SIG-M5 (cell line): ENCODE measurements at regions not wholly inside any gene's neighbourhood (a gene's known extent, or its start where the extent isn't known, plus 50 kb on each side); places are given as distances from the start of the nearest gene placed in this dataset.

Experiments
- DNase-seq: peaks from one replicate; lab custom pipeline; 2025; lab: John Stamatoyannopoulos, UW

DNA sequence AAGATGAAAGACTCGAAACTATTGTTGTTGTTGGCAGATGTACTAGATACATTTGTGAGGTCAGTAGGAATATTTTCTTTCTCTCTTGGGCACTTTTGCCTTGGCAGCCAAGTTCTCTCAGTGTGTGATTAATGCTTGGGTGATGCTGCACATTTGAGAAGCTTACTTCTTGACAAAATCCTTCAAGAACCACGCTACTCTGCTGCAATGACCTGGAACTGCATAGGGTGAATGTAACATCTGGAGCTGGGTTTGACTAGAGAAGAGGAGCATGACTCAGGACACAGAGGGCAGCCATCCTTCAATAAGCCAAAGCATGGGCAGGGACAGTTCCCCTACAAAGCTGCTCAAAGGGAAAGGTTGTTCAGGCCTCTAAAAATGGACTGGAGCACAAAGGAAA, 75.5 kb upstream of the PUM3 start:
- no peak for DNase-seq

DNA sequence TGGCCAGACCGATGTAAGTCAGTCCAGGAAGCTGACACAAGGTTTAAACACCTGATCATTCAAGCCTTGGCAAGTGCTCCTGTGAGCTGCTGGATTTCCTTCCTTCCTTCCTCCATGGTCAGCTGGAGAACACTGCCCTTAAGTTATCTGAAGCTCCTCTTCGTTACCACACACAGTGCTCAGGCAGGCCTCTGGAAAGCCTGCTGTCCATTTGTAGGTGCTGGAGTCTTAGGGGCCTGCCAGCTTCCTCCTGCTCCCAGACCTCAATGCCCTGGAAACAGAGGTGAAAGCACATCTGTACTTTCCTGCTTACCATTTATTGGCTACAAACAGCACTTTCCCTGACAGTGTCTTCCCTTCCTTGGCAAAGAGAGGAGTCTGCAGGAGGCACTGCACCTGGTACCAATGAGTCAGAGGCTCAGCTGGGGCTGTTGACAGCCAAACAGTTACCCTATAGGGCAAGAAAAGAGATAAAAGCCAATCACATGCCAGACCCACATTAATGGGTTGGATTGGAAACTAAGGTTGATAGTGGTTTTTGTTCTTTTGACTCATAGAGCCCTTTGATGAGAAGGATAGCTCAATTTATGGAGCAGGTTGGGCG, 72.6 kb upstream of the PUM3 start:
- no peak for DNase-seq

DNA sequence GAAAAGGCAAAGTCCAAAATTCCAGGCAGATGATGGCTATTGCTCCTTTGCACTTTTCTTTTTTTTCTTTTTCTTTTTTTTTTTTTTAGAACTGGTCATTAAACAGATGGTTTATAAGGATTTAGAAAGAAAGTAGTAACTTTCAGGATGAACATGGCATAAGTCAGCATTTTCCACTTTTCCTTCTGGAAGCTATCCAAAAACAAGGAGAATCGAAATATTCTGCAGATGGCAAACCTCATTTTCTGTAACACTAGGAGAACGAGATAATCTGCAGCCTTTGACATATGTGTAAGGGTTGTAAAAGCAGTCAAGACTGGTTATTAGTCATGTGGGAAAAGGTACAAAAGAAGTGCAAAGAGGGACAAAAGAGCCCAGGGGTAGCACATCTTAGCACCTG, 69.1 kb upstream of the PUM3 start:
- DNase-seq: no peak

DNA sequence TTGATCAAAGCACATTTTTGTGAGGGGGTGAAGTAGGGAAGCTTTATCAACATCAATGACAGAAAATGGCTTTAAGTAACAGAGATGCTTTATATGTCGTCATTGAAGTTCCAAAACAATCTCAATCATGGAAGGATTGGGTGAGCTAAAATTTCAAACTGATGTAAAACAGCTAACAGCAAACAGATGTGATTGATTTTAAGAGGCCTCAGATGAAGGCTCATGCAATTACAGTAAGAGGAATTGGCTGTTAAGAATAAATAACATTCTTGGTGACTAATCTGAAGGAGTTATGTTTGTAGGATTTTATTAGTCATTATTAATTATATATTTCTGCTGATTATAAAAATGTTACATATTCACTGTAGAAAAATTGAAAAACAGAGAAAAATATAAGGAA, 63.5 kb upstream of the PUM3 start:
- DNase-seq: no peak

DNA sequence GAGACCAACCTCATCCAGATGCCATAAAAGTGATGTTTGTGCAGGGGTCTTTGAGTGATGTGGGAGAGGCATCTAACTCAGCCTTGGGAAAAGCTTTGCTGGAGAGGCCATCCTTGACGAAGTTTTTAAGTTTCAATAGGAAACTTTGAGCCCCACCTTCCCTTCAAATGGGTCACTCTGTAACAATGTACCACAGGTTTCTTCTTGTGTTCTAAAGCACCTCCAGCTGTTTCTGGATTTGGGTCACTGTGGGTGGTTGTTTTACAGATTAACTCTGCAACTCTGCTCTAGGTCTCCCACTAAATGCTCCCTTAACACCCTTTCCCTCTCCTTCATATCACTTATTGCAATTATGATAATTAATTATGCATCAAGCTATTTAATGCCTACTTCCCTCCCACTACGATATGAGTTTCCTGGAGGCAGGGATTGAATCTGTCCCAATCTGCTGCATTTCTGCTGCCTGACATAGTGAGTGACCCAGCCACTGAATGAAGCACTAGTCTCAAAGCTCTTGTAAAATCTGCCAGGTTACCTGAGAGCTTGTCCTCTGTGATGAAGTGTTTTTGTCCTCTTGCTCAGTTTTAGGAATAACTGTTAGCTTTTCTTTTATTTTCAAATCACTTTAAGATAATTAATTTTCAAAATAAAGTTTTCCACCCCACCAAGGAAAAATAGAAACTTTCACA, 60.5 kb upstream of the PUM3 start:
- no peak for DNase-seq
